ENCODE measurements at regions not wholly inside any gene's neighbourhood (a gene's known extent, or its start where the extent isn't known, plus 50 kb on each side); places are given as distances from the start of the nearest gene placed in this dataset.
"Not testable (repeated sequence)": the region's sequence is repeated elsewhere in the genome, so short reads cannot be mapped to it uniquely, and the experiment has no call there.

DNA sequence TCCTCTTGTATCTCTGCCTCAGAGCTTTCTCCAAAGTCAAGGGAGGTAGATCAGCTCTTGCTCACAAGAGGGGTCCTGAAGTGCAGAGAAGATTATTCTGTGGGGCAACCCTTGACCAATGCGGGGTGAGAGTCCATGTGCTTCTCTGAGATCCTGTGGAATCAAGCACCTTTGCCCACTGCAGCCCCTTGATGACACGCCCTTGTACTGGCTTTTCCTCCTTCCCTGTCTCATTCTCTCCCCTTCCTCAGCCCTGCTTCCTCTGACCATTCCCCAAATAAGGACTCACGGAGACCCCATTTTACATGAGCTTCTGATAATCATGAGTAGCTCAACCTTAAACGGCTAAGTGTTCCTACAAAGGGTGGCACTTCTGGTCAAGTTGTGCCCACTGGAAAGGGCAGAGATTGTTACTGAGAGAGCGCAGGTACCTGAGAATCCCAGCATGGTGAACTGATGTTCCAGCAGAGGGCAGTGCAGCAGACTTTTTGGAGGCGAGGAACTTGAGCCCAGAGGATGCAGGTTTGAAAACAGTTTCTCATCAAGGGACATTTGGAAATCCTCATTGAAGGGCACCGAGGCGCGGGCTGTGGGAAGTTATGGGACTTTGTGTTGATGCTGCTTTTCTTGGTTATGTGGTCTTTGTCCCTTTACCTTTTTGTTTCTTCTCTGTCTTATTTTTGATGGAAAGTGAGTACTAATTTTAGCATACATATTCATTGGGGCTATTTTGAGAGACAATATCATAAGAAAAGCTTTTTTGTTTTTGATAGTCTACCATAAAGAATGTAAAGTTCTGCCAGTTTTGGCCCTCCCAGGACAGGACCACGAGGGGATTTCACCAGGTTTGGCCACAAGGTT, 201.3 kb downstream of the RBM46 start:
- peak; percentile 53 for DNase-seq (ENCODE audit: low spot score)

GRCh38 chr4:154983714-154984113, 202.6 kb downstream of the RBM46 start:
- DNase-seq (ENCODE audit: low spot score) = no peak

DNA sequence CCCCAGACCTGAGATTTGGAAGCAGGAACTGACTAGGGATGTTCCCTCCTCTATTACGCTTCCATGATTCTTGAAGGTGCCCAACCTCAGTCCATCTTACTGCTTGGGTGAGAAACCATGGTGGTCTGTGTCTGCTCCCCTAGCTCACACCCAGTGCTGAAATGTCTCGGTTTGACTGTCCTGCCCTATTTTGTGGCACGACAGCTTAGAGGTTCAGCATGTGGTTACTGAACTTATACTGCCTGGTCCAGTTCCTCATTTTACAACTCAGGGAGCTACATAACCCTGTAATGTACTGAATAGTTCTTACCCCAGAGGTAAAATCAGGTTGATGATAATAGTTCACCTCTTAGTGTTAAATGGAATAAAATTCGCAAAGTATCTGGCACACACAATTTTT, 203.1 kb downstream of the RBM46 start:
- DNase-seq (ENCODE audit: low spot score) = no peak

DNA sequence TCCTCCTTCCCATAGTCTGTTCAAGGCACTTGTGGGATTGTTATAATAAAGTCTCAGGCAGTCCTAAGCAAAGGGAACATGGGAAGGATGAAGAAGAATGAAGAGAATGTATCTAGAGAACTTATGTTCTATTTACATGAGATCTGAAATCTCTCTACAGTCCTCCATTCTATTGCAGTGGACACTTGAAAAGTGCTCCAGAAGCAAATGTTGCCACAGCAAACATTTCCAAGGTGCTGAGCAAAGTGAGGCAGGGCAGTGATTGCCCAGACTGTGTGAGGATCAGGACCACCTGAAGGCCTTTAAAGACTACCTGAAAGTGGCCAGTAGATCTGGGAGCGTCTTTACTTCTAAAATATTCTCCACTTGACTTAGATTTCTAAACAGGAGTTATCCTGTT, 203.5 kb downstream of the RBM46 start:
- no peak for DNase-seq (ENCODE audit: low spot score)

- no peak for DNase-seq (ENCODE audit: low spot score)
Observed at GRCh38 chr4:154985673-154986072, 204.6 kb downstream of the RBM46 start.

GRCh38 chr4:154988511-154988910, 207.4 kb downstream of the RBM46 start:
- DNase-seq (ENCODE audit: low spot score) = no peak

- no peak for DNase-seq (ENCODE audit: low spot score)
Observed at GRCh38 chr4:154989511-154989910, 208.4 kb downstream of the RBM46 start.

DNA sequence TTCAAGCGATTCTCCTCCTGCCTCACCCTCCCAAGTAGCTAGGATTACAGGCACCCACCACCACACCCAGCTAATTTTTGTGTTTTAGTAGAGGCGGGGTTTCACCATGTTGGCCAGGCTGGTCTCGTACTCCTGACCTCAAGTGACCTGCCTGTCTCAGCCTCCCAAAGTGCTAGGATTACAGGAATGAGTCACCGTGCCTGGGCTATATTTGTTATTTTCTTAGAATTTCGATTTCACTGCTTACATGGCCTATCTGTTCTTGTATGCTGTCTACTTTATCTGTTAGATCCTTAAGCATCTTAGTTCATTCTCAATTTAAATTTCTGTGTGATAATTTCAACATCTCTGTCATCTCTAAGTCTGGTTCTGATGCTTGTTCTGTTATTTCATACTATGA, 210.6 kb upstream of the NPY2R start:
- not testable (repeated sequence) for DNase-seq (ENCODE audit: low spot score)

- no peak for DNase-seq (ENCODE audit: low spot score)
Observed at GRCh38 chr4:154998284-154998683, 210.2 kb upstream of the NPY2R start.

DNA sequence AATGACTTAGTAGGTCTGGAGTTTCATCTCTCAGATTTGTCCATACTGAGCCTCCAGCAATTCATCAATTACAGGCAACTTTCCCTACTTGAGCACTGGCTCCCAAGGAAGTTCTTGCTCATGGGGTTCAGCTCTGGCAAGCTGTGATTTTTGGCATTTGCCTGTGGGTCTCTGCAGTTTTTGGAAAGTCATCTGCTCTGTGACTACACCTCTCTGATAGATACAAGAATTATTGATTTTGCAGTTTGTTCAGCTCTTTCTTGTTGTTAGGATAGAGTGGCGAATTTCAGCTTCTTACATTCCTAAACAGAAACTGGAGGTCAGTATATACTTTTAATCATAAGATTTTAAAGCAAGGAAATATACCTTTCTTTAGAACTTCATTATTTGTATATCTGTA, 209.7 kb upstream of the NPY2R start:
- DNase-seq (ENCODE audit: low spot score) = no peak

DNA sequence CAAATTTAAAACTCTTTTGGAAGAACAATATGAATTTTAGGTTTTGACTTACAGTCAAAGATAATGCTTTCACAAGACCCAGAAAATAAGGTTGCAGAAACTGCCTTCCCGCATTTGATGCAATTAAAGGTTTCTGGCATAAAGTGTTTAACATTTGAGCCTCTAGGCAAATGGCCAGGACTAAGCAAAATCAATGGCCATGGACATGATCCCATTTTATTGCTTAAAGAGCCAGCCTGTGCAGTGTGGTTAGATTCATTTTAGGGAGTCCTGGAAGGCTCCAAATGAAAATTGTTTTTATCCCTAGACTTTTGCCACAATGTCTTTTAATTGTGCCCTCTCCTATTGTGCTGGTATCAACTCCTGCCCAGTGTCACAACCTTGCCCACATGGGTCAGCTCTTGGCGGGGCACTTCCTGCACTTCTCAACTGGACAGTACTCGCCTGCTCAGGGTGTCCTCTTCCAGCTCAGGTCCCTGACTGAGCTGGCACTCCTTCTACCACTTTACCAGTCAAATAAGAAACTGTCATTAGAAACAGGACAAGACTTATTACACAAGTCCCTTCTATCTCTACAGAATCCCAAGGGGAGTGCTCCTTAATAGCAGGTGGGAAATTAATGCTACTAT, 208.4 kb upstream of the NPY2R start:
- no peak for DNase-seq (ENCODE audit: low spot score)

DNA sequence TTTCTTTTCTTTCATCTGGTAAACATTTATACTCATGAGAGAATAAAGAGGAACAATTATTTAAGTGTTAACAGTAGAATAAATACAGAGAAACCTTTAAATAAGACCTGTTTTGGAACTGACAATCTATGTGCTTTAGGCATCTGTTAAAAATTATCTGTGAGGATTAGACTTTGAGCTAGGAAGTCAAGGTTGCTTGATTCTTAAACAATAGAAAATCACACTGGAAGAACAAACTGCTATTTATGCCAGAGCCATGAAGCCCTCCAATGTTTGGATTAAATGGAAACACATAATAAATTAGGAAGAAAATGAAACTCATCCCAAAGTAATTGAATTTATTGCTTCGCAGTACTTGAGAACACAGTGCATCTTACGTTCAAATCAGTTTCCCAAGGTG, 207.2 kb upstream of the NPY2R start:
- no peak for DNase-seq (ENCODE audit: low spot score)

DNA sequence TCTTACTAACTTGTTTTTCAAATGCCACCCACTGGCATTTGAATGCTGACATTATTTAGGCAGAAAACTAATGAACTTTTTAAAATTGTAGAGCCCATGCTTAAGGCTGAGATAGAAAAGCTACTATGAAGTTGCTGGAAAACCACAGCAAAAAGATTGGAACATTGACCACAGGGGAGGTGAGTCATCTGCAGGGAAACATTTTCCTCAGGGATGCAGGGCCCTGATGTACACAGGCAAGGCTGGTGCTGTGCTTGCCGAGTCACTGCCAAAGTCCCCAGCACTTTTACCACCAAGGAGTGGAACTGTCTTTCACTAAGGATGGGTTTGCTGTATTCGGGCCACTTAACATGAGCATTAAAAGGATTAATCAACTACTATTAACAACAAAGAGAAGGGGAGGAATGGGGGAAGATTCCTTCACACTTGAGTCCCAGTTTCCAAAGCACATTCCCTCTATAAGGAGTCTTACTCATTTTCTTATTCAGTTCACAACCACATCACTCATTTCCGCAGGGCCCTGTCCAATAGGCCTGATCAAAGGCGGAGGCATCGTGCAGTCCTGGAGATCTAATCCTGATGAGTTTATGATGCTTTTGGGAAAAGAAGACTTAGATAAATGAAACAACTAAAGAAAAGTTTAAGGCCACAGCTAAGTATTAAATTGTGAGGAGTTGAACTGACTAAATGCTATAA, 202.9 kb upstream of the NPY2R start:
- peak; percentile 79 for DNase-seq (ENCODE audit: low spot score)

DNA sequence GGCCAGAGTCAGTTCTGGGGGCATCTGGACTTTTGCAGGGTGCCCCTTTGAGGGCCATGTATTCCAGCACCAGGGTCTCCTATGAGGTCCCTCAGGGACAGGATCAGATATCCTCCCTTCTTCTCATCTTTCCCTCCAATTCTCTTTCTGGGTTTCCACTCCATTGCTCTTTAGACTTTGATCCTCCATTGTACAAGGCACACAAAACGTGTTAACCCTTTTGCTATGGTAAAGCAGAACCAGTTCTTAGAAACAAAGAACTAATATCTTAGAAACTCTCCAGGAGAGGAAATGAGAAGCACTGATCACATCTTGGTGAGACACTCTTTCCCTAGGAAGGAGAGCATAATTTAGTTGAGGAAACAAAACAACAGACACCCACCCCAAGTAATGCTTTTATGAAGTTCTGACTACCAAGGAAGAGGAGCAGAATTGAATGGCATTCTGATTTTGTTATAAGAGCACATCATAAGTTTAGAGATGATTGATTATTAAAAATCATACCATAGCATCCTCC, 200.7 kb upstream of the NPY2R start:
- peak; percentile 45 for DNase-seq (ENCODE audit: low spot score)

DNA sequence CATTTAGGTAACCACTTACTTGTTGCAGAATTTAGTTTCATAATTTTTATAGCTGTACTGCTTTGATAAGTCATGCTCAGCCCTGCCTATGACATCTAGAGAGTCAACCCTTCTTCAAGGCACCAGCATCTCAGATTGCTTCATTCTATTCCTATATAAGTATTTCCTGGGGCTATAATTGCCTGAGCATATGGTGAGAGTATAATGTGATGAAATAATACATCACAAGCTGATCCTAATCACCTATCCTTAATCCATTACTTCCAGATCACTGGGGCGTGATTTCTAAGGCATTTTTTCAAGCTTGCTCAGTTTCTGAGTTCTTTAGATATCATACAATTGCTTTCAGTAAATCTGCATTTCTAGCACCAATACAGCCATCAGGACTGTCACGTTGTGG, 200.0 kb upstream of the NPY2R start:
- DNase-seq (ENCODE audit: low spot score) = no peak

DNA sequence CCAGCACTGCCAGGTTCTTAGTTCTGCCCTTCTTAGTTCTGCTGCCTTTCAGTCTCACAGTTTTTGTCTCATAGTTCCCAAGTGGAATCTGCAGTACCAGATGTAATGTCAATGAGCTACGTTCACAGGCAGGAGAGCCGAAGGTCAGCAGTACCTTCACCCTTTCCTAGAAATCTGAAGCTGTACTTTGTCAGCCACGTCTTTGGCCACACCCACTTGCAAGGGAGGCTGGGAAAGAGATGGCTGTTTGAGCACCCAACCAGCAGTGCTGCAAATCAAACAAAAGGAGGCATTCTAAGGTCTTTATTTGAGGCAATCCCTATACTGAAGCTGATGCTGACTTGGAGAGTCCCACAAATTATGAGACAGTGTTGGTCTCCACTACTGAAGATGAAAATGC, 199.1 kb upstream of the NPY2R start:
- DNase-seq (ENCODE audit: low spot score) = no peak

DNA sequence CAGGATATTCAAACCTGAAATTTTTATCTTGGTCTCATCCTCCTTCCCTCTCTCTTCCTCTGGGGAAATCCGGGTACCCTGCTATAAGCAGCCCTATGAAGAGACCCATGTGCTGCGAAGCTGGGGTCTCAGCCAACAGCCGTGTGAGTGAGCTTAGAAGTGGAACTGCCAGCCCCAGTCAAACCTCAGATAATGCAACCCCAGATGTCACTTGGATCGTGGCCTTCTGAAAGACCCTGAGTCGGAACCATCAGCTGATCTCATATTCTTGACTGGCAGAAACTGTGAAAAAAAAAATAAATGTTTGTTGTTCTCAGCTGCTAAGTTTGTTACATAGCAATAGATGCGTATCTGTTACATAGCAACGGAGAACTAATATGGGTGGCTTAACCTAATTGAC, 198.1 kb upstream of the NPY2R start:
- DNase-seq (ENCODE audit: low spot score) = no peak

DNA sequence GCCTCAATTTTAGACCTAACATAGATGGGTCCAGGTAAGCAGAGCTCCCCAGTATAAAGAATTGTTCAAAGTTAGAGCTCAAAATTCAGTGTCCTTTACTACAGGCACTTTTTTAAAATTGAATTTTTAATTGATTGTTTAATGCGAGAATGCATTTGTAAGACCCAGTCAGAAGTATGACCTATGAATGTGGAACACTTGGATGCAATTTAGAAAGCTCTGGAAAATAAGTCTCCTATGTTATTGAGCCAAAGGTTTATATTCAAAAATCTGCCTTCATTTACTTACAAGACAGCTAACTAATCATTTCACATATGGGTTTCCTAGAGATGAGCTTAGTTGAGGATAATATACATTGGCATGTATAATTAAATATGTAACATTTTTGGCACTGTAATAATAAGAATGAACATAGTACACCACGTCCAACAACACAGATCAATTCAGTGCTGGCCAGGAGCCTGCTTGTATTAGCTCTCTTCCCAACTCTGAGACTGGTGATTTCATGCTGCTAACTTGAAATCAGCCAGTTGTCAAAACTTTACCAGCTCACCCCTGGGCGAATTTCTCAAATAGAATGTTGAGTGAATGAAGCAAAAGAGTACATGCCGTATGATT, 197.2 kb upstream of the NPY2R start:
- no peak for DNase-seq (ENCODE audit: low spot score)

GRCh38 chr4:155012469-155012868, 196.0 kb upstream of the NPY2R start:
- no peak for DNase-seq (ENCODE audit: low spot score)

- no peak for DNase-seq (ENCODE audit: low spot score)
Observed at GRCh38 chr4:155017426-155017825, 191.0 kb upstream of the NPY2R start.

DNA sequence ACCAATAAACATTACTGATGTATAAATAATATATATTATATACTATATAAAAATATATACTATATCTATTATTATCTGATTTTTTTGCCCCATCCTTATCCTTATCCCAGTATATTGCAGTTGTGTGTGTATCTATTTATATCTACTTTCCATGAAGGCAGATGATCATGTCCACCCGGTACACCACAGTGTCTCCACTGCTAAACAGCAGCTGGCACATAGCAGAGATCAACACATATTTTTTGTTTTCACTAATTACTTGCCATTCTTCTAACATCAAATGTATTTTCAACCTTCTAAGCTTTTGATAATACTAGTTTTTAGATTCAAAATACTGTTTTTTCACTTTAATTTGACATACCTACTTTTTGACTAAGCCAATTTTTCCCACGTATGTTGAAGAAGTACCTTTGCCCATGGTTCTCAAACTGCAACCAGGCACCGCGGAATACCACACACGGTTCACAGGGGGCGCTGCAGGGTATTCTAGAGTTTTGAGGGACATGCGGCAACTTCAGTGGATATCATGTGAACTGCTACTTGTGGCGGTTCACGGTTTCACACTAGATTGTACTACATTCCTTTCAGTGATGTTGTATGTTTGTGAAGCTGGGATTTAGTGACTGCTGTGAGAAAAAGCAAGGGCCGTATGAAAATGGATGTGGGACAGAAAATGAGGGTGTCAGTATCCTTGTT, 182.5 kb upstream of the NPY2R start:
- DNase-seq (ENCODE audit: low spot score) = peak; percentile 7

- DNase-seq (ENCODE audit: low spot score) = peak; percentile 18
Observed at GRCh38 chr4:155026715-155027114, 181.7 kb upstream of the NPY2R start.

Measured in A172 (cell line).